Fibroblast of skin of right quadriceps (primary cell): ENCODE measurements at regions not wholly inside any gene's neighbourhood (a gene's known extent, or its start where the extent isn't known, plus 50 kb on each side); places are given as distances from the start of the nearest gene placed in this dataset.
"Not testable (repeated sequence)": the region's sequence is repeated elsewhere in the genome, so short reads cannot be mapped to it uniquely, and the experiment has no call there.

Experiments used
- DNase-seq: peaks from one replicate; pipeline ENCODE4 v3.0.0-alpha.2; 2013

GRCh38 chr5:117359895-117360294 is 785.3 kb upstream of the SEMA6A start:
- no peak for DNase-seq

GRCh38 chr5:117357886-117358285 is 783.3 kb upstream of the SEMA6A start:
- no peak for DNase-seq

DNA sequence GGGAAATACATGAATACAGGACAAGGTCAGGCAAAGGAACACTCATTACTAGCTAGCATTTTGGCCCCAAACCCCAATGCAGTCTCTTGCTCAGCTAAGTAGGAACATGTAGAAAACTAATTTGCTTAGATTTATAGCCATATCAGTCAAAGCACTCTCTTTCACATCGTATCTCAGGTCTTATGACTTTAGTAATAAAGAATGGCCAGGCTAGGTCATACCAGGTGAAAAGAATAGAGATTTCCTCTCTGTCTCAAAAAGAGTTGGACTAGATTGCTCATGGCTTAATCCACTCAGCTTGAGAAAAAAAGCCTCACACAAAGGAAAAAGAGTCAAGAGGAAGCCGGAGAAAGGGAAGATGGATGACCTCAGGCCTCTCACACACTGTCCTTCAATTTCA is 772.7 kb upstream of the SEMA6A start:
- no peak for DNase-seq

- DNase-seq: not testable (repeated sequence)
These were observed 769.1 kb upstream of the SEMA6A start for GRCh38 chr5:117343726-117344125.

DNA sequence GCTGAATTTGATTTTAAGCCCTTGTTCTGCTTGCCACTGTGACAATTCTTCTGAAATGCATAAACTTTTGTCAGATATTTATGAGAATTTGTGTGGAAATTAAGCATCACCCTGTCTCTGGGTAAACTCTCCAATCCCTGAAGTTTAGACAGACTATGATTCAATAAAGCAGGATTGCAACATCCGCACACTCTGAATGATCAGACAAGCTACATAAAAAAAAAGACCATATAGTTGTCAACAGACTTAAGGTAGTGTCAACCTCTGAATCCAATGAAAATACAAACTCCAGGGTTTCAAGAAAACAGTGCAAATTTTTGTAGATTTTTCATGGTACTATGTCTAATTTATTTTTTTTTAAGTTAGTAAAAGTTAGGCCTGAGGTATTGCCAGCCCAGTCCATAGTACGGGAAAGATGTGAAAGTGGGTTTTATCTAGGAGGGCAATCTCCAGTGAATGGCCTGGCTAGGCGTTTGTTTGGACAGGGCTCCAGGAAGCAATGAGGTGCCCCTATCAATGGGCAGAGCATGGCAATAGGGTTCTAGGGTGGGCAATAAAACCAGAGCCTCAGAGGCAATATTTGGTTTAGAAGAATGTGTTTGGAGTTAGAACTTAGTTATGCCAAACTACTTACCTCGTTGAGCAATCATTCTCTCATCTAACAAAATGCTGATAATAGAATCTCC is 762.6 kb upstream of the SEMA6A start:
- DNase-seq: no peak

DNA sequence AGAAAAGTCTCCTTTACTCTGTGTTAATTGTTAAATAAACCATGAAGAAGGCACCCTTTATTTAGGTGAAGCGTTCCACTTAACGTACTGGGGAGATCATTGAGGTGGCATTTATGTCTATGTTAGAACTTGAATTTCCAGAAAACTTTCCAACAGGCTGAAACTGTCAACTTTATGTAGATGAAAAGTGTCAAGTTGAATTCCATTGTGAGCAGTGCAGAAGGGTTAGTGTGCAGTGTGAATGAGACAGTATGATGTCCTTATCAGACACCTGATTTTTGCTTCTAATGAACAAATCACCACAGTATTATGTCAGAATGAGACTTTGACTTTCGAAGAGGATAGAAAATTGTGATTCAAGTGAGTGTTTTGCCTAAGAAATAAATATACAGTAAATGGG is 761.6 kb upstream of the SEMA6A start:
- DNase-seq: no peak

DNA sequence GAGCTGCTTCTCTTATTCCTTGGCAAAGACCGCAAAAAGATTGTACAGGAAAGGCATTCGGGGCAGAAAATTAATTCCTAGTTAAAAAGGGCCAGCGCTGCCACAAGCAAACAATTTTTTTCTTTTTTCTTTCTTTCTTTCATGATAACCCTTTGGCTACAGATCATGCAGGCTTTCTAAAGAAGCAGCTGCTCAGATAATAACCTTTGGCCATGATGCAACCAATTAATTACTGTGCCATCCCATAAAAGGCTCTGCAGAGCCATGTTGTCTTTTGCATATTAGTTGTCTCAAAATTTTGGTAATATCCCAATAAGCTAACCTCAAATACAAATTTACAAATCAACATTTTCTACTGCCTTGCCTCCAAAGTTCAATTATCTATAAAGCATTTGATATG is 758.4 kb upstream of the SEMA6A start:
- no peak for DNase-seq

- DNase-seq: no peak
These were observed 757.7 kb upstream of the SEMA6A start for GRCh38 chr5:117332341-117332740.

DNA sequence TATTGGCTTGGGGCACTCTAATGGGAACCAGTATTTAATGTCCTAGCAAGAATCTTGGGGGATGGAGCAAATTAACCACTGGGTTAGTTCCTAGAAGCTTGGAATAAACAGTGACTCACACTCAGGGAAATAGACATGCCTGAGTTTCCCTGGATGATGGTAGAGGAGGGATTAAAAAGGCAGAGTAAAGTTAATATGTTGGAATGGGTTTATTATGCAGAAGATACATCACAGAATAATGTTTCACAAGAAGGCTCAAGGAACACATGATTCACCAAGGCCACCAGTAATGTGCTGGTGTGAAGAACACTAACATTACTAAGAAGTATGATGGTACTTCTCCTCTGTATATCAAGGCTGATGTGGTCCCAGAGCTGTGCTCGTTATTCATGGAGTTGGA is 752.9 kb upstream of the SEMA6A start:
- DNase-seq: peak; percentile 38

GRCh38 chr5:117326997-117327396 is 752.4 kb upstream of the SEMA6A start:
- no peak for DNase-seq

DNA sequence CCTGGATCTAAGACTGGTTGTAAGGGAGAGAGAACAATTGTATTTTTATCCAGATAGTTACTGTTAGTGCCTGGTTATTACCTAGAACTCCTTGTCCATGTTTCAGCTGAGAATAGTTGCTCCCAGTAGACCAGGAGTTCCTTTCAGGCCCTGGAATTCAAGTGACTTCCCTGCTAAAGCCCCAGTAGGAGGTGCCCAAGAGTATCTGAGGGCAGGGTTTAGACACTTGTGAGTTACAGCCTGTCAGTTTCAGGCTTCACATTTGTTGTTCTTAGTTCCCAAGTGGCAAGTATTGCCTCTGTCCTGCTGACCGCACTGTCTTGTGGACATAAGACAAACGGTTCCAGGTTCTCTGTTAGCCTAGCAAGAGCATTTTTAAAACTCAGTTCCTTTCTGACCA is 743.9 kb upstream of the SEMA6A start:
- DNase-seq: no peak

GRCh38 chr5:117315170-117315569 is 740.5 kb upstream of the SEMA6A start:
- no peak for DNase-seq

GRCh38 chr5:117304512-117305107 is 730.0 kb upstream of the SEMA6A start:
- not testable (repeated sequence) for DNase-seq

DNA sequence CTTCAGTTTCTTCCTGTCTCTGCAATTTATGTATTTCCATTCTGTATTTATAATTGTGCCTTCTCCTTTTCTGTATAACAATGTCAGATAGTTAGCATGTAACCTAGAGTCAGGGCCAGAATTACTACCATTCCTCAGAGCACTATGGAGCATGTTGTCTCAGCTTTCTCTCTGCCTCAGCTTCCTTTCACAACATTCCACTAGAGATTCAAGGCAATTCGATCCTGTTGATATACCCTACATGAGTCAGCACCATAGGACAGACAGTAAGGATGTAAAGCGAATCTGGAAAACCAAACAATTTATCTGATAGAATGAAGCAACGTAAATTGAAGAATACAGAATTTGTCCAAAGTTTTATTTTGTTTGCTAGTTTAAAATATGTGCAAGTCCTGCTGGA is 728.3 kb upstream of the SEMA6A start:
- peak; percentile 35 for DNase-seq

GRCh38 chr5:117302473-117302872 is 727.9 kb upstream of the SEMA6A start:
- no peak for DNase-seq

- DNase-seq: no peak
These were observed 725.3 kb upstream of the SEMA6A start for GRCh38 chr5:117299936-117300328.

- no peak for DNase-seq
These were observed 724.8 kb upstream of the SEMA6A start for GRCh38 chr5:117299224-117299935.

DNA sequence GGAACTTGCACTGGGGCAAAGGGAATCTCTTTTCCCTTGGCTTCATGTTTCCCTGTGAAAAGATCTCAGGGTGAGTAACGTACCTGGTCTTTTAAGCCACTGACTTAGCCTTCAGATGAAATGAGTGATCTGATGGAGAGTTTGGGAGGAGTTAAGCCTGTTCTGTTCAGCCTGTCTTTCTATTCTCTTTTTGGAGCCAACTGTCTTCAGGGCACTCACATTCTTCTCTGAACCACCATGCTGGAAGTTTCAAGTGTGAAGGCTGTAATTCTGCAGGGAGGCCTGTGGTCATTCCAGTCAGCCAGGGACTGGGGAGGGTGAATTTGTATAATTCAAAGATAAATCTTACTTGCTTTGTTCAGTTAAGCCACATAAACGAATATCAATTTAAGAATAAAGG is 722.2 kb upstream of the SEMA6A start:
- no peak for DNase-seq

GRCh38 chr5:117295941-117296340 is 721.3 kb upstream of the SEMA6A start:
- DNase-seq: peak; percentile 2

DNA sequence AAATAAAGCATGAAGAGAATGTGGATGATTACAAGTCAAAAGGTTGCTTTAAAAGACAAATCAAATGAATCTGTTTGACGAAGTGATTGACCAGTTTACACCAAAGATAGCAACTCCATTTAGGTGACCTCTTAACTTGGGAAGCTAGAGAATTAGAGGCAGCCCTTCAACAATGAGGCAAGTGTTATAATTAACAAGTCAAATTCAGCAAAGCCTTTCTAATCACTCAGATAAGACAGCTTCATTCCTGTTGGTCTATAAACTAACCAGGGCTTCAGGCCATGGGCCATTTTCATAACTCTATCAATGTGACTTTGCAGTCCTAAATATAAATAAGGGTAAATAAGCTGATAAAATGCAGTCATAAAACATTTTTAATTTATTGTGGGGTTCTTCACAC is 712.2 kb upstream of the SEMA6A start:
- no peak for DNase-seq

- DNase-seq: peak; percentile 62
These were observed 697.0 kb upstream of the SEMA6A start for GRCh38 chr5:117271656-117272055.

DNA sequence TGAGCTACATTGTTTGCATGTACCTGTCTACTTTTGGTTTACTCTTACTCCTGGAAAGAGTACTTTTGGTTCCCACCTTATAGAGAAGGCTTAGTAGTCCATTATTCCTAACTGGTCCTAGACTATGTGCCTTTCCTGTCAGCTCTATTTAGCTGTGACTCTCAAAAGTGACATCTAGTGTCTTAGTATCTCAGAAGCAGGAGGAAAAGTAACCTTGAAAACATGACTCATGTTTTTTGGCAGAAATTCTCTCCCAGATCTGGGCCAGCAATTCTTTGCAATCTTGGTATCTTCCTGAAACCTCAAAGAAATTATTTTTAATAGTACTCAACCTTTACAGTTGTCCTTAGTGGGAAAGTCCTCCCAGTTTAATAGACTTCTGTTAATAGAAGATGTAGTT is 691.7 kb upstream of the SEMA6A start:
- peak; percentile 27 for DNase-seq

DNA sequence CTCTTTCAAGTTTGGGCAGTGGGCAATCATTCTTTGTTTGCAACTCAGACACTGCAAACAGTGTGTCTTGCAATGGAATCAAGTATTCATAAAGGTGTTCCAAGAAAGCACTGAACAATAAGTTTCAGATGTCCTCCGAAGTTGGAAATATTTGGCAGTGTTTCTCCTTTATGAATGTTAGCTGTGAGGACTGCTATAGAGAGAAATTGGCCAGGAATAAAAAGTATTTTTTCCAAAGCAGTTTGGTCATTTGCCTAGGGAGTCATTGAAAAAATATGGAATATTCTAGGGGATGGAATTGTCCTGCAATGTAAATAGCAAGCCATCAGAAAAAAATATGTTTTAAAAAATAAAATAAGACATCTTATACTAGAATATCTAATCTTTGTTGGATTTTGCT is 688.6 kb upstream of the SEMA6A start:
- no peak for DNase-seq

GRCh38 chr5:117262572-117263131 is 688.0 kb upstream of the SEMA6A start:
- no peak for DNase-seq
